KOPT-K1 (cell line): ENCODE measurements at regions not wholly inside any gene's neighbourhood (a gene's known extent, or its start where the extent isn't known, plus 50 kb on each side); places are given as distances from the start of the nearest gene placed in this dataset.

Experiments
- H3K27ac ChIP-seq: fragments of 200-600 bp; sonication (generic); 2 replicates; pipeline ENCODE4 v1.5.1; 2016; ENCODE audit warnings: antibody characterized with exemption, mild to moderate bottlenecking, low read depth, low read length; ENCODE audit not compliant: poor library complexity, severe bottlenecking
- H3K36me3 ChIP-seq: fragments of 200-600 bp; sonication (generic); 2 replicates; pipeline ENCODE4 v1.5.1; 2017; ENCODE audit warnings: antibody characterized with exemption, mild to moderate bottlenecking, low read length, moderate library complexity; ENCODE audit not compliant: insufficient read depth
- H3K9me3 ChIP-seq: fragments of 200-600 bp; sonication (generic); 2 replicates; pipeline ENCODE4 v1.5.1; 2017; ENCODE audit warnings: antibody characterized with exemption, low read length, mild to moderate bottlenecking; ENCODE audit not compliant: insufficient read depth, poor library complexity, severe bottlenecking

- H3K9me3 ChIP-seq: no peaks in the 10 kb centered on the region
- H3K36me3 ChIP-seq: no peaks in the 10 kb centered on the region
- H3K27ac ChIP-seq: no peak overlapping the region
Observed at GRCh38 chr9:109966643-109967368, 186.8 kb downstream of the PALM2AKAP2 start.

GRCh38 chr9:109967651-109968642 is 187.9 kb downstream of the PALM2AKAP2 start:
- Histone ChIP-seq H3K27ac (no peak overlapping the region), H3K36me3 (no peaks in the 10 kb centered on the region), H3K9me3 (no peaks in the 10 kb centered on the region)

DNA sequence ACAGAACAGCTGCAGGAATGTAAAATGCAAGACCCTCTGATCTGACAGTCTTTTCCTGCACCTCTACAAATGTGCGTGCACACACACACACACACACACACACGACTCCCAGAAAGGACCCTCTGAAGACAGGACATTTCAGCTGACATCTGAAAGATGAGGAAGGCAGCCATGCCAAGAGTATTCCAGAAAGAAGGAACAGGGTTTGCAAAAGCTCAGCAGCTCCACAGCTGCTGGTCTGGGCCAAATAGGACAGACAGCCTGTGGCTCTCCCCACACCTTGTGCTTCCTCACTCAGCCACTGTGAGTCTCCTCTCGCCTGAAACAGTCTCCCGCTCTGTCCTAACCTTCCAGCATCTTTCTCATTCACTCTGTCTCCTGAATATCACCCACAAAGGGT is 189.0 kb downstream of the PALM2AKAP2 start:
- H3K27ac ChIP-seq: no peak overlapping the region
- H3K9me3 ChIP-seq: no peaks in the 10 kb centered on the region
- H3K36me3 ChIP-seq: no peaks in the 10 kb centered on the region

- Histone ChIP-seq H3K27ac (no peak overlapping the region), H3K36me3 (no peaks in the 10 kb centered on the region), H3K9me3 (no peaks in the 10 kb centered on the region)
Observed at GRCh38 chr9:109969573-109970237, 189.7 kb downstream of the PALM2AKAP2 start.

DNA sequence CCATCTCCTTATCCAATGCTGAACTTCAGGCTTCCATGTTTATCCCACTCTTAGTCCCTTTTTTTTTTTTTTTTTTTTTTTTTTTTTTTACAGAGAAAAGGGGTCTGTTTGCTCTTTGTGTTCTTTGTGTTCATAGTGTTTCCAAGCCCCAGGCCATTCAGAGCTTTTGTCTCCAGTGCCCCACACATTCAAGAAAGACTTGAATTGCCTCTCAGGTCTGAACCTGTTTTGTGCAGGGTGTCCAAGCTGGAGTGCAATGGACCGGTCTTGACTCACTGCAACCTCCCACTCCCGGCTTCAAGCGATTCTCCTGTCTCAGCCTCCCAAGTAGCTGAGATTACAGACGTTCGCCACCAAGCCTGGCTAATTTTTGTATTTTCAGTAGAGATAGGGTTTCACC is 191.2 kb downstream of the PALM2AKAP2 start:
- Histone ChIP-seq H3K9me3 (no peaks in the 10 kb centered on the region), H3K27ac (no peak overlapping the region)

GRCh38 chr9:109972026-109972882 is 192.3 kb downstream of the PALM2AKAP2 start:
- Histone ChIP-seq H3K36me3 (no peaks in the 10 kb centered on the region), H3K9me3 (no peaks in the 10 kb centered on the region), H3K27ac (no peak overlapping the region)

More for the DNA sequence above, 191.2 kb downstream of the PALM2AKAP2 start:
- no peaks in the 10 kb centered on the region for H3K36me3 ChIP-seq

DNA sequence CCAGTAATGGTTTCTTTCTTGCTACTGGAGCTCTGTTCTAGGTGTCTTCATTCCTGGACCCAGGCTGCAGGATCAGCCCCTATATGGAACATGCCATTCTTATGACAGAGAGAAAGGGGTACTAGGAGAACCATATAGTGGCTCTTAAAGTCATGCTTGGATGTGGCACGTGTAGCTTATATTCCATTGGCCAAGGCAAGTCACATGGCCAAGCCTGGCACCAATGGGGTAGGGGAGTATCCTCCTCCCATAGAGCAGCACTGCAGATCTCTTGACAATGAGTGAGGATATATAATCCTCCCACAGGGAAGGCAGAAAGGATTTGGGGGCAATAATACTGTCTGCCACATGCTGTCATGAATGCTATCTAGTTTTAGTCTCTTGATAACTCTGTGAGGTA is 193.3 kb downstream of the PALM2AKAP2 start:
- Histone ChIP-seq H3K27ac (no peak overlapping the region), H3K36me3 (no peaks in the 10 kb centered on the region), H3K9me3 (no peaks in the 10 kb centered on the region)

DNA sequence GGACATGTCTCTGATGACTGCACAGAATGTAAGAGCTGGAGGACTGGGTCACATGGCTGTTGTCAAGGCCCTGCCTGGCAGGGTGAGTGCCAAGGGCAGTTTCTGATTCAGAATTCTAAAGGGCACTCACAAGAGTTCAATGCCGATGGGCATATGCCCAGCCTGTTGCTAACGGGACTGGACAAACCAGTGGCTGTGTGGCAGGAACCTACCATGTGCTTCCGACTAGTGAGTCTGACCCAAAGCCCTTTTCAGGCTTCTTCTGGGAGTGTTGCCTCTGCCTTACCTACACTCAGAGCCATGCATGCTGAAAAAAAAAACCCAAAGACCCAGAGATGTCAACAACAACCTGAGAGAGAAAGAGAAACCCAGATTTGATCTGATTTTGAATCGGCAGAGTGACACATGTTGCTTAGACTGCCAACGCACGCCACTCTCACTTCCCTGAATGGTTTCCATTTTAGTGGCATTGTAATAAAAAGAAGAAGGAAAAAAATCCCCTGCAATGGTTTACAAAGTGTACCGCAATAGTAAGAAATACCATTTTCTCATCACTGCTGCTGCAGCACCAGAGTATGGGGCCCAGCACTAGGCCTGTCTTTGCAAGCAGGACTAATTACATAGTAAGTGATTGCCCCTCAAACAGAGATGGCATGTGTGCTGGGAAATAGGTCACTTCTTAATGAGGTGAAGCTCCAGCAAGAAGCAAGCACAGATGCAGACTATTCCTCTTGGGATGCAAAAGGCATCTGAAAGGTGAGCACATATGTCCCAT is 194.3 kb downstream of the PALM2AKAP2 start:
- no peaks in the 10 kb centered on the region for H3K9me3 ChIP-seq
- H3K36me3 ChIP-seq: no peaks in the 10 kb centered on the region
- no peak overlapping the region for H3K27ac ChIP-seq

- no peak overlapping the region for H3K27ac ChIP-seq
- no peaks in the 10 kb centered on the region for H3K36me3 ChIP-seq
- no peaks in the 10 kb centered on the region for H3K9me3 ChIP-seq
Observed at GRCh38 chr9:109974918-109975276, 194.9 kb downstream of the PALM2AKAP2 start.

DNA sequence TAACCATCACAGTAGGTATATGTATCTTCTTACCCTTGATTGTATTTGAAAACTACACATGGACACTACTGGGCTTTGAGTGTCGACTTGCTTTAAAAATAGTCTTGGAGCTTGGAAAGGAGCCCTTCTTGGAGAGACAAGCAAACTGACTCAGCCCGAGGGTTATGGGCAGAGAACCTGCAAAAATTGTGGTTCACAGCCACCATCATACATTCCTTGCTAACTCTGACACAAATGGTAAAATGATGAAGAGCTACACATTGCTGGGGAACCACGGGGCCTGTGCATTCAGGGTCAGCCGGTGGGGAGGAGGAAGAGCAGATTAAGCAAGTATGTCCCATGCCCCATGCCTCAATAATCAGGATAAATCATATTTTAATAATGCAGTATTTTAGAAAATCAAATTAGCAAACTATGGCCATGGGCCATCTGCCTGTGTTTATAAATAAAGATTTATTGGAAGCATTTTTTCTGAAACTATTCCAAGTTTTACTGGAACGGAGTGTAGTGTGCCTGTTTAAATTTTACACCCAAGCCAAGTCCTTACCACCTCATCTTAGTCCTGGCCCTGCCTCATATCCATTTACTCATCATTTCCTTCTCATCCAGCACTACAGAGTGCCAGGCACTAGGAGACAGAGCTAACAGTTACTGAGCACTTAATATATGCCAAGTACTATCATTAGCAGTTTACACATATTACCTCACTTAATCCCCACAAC is 195.7 kb downstream of the PALM2AKAP2 start:
- H3K36me3 ChIP-seq: no peaks in the 10 kb centered on the region
- no peaks in the 10 kb centered on the region for H3K9me3 ChIP-seq
- H3K27ac ChIP-seq: no peak overlapping the region

GRCh38 chr9:109976303-109976702 is 196.3 kb downstream of the PALM2AKAP2 start:
- Histone ChIP-seq H3K36me3 (no peaks in the 10 kb centered on the region), H3K27ac (no peak overlapping the region), H3K9me3 (no peaks in the 10 kb centered on the region)

DNA sequence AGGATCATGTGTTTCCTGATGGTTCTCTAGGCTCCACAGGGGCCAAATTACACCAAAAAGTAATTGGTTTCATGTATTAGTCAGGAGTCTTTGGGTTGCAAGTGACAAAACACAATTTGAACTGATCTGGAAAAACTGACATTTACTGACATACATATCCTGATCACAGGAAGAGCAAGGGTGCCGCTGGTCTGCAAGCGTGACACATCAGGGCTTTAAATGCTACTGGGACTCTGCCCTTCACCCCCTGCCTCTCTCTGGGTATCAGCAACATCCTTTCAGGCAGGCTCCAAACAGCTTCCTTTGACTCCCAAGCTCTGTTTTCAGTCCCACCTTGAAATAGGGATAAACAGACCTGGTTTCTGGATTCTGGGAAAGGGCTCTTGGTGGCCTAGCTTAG is 197.5 kb downstream of the PALM2AKAP2 start:
- no peak overlapping the region for H3K27ac ChIP-seq
- H3K36me3 ChIP-seq: no peaks in the 10 kb centered on the region
- no peaks in the 10 kb centered on the region for H3K9me3 ChIP-seq

- H3K9me3 ChIP-seq: no peaks in the 10 kb centered on the region
- no peak overlapping the region for H3K27ac ChIP-seq
- H3K36me3 ChIP-seq: no peaks in the 10 kb centered on the region
Observed at GRCh38 chr9:109981091-109981490, 201.1 kb downstream of the PALM2AKAP2 start.
